ENCODE measurements at regions not wholly inside any gene's neighbourhood (a gene's known extent, or its start where the extent isn't known, plus 50 kb on each side); places are given as distances from the start of the nearest gene placed in this dataset.
"Not testable (repeated sequence)": the region's sequence is repeated elsewhere in the genome, so short reads cannot be mapped to it uniquely, and the experiment has no call there.

DNA sequence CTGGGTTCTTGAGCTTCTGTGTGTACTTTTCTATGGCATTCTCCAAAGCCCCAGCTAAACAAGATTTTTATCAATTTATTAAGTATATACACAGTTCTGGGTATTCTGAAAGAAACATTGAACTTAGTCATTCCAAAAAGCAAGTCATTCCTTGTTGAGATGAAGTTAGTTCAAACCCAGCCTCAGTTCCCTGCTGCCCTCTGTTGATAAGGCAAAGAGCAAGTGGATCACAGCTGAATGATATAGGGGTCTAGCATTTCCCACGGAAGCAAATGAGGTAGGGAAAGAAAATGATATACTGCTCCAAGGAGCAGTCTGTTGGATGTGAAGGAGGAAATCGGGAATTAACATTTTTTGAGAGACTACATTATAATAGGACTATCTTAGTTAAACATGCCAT is 841.8 kb upstream of the TENM4 start:
- no peak for FAIRE-seq

DNA sequence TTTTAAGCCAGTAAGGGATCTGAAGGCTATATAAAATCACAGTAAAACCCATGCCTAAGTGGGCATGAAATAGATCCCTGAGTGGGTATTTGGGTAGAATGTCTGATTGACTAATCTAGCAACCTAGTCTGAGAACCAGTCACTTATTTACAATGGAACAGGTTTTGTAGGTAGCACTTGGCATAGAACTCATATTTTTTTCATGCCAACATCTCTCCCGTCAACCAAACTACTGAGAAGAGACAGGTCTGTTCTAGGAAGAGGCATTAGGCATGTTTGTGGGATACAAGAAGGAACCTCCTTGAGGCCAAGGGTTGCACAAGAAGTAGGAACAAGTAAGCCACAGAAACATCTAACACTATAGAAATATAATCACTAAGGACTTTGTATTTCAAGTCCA is 840.4 kb upstream of the TENM4 start:
- no peak for FAIRE-seq

DNA sequence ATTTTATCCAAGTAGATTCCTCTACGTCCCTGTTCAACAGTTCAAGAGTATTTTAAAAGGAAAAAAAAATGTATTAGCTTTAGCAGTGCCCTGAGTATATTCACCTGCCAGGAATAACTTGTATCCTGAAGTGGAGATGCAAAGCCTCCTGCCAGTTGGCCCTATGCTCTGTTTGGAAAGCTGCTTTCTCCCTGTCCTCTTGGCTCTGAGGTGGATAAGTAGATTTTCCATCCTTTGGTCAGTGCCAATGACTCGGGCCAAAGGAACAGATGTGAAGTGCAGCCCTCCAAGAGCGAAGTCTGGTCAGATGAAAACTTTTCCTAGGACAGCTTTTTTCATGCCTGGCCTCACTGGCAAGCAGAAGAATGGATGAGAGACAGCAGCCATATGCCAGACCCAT is 839.9 kb upstream of the TENM4 start:
- FAIRE-seq = no peak

DNA sequence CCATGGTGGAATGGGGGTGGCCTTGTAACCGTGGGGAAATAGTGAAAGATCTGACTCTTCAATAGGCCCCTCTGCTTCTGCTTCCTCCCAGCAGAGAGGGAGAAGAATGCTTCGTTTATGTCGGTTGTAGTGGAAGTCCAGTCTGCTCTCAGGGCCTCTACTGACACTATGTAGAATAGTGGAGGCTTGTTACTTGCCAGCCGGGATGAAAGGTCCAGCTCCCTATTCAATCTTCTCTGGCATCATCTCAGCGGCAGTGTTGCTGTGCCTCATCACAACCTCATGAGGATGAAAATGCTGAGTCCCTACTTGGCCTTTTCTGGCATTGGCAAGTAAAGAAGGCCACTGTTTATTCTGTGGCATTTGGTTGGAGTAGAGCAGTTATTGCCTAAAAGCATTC is 820.9 kb upstream of the TENM4 start:
- FAIRE-seq = no peak

DNA sequence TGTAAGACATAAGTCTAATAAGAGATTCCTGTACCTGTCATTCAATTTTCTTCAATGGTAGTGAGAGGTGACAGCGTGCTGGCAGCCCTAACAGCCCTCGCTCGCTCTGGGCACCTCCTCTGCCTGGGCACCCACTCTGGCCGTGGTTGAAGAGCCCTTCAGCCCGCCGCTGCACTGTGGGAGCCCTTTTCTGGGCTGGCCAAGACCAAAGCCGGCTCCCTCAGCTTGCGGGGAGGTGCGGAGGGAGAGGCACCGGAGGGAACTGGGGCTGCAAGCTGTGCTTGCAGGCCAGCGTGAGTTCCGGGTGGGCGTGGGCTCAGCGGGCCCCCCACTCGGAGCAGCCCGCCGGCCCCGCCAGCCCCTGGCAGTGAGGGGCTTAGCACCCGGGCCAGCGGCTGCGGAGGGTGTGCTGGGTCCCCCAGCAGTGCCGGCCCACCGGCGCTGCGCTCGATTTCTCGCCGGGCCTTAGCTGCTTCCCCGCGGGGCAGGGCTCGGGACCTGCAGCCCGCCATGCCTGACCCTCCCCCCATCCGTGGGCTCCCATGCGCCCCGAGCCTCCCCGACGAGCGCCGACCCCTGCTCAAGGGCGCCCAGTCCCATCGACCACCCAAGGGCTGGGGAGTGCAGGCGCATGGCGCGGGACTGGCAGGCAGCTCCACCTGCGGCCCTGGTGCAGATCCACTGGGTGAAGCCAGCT is 816.6 kb upstream of the TENM4 start:
- FAIRE-seq = not testable (repeated sequence)

DNA sequence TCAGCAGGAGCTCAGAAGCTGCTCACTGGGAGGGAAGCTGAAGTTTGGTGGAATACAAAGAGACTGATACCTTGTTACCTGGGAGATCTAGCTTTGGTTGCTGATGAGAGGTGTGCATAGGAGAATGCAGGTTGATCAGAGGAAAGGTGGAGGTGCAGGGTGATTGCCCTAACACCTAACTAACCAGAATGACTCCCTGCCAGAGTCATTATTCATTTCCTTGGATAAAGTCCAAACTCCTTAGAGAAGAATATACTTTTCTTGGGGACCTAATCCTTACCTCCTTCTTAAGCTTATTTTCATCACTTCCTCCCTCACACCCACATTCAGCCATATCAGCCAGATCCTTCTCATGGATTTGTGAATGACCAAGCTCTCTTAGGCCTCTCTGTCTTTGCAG is 814.2 kb upstream of the TENM4 start:
- FAIRE-seq = no peak

DNA sequence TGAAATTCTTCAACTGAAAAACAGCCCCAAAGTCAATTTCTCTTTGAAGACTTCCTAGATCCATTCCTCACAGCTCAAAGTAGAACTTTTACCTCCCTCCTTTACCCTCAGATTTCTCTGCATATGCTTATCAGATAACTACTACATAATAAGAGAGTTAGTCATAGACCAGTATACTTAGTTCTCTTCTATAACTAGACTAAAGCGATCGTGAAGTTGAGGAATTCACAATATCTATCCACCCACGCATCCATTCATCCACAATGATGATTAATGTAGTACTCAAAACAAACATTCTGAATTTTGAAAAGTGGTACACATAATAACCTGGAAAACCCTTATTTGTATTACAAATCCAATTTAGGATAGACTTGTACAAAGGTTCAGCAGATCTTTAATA is 800.9 kb upstream of the TENM4 start:
- FAIRE-seq = no peak

DNA sequence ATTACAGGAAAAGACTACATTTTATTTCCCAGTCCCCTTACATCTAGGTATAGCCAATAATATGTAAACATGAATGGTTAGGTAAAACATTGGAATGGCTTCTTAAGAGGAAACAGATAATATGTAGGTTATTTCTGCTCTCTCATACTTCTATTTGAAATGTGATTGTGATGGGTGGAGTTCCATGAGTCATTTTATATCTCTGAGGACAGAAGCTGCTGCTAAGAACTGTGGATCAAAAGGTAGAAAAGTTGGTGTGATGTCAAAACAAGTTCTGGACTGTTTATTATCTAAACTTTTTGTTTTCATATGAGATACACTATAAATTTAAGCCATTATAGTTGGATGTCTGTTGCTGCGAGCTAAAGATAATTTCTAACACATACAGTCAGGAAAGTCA is 799.4 kb upstream of the TENM4 start:
- no peak for FAIRE-seq

DNA sequence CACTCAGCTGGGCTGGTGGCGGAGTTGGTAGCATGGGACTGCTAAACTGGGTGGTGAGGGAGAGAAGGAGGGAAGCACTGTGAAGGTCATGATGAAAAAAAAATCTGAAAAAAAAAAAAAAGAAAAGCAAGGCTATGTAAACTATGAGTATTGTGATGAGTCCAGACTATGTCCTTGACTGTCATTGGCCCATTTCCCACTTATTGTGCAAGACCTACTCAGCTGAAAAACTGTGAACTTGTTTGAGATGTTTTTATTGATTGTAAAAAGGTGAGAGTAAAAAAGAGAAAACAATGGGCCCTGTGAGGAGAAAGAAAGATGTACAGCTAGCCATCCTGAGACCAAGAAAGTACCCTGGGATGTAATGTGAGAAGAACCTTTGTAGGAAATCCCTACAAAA is 798.4 kb upstream of the TENM4 start:
- FAIRE-seq = no peak

DNA sequence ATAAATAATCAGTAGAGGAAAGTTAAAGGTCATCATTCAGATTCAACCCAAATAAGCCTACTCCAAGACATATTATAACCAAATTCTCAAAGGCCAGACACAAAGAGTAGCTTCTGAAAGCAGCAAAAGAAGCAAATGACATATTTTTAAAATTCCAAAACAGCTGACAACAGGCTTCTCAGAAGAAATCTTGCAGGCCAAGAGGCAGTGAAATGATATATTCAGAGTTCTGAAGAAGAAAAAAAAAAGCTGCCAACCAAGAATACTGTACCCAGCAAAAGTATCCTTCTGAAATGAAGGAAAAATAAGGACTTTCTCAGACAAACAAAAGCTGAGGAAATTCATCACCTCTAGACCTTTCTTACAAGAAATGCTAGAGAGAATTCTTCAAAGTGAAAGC is 787.1 kb upstream of the TENM4 start:
- no peak for FAIRE-seq

DNA sequence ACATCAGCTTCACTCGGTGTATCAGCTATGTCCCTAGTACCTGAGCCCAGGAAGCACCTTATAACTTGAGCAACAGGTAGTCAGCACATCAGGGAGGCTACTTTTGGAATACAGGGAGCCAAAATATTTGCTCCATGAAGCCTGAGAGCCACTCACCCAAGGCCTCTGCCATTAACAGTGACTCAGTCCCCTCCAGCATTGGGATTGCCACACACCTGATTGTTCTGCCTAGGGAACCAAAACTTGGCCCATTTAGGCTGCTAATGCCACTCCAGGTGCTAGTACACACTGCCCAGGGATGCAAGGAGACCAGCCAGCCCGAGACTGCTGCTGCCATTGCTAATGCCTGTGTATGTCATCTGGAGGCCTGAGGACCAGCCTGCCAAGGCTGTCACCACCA is 773.6 kb upstream of the TENM4 start:
- FAIRE-seq = no peak

DNA sequence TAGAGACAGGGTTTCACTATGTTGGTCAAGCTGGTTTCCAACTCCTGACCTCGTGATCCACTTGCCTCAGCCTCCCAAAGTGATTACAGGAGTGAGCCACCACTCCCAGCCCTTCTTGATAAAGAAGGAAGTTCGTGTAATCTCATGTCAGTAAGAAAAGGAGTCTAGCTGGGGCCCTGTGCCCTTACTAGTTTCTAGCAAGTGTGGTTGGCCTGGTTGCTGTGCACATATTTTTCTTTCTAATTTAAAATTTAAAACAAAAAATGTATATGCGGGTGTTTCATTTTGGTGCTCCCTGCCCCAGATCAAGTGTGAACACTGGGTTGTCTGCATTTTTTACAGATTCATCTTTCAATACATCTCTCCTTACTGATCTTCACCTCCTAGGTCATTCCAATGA is 770.8 kb upstream of the TENM4 start:
- no peak for FAIRE-seq

DNA sequence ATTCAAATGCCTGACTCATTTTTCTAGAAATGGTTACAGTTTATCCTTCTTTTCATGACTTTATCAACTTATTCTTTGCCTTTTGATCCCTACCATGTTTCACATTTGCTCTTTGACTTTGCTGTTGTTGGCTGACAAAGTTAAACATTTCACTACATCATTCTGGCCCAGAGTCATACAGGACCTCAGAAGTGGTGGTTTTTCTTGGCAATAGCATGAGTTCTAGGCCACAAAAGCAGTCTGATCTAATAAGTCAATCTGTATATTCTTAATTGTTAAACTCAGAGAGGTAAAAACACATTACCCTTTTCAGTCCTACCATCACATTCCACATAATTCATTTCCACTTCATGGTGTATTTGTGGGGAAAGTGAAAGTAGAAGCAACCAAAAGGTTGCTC is 763.2 kb upstream of the TENM4 start:
- no peak for FAIRE-seq

DNA sequence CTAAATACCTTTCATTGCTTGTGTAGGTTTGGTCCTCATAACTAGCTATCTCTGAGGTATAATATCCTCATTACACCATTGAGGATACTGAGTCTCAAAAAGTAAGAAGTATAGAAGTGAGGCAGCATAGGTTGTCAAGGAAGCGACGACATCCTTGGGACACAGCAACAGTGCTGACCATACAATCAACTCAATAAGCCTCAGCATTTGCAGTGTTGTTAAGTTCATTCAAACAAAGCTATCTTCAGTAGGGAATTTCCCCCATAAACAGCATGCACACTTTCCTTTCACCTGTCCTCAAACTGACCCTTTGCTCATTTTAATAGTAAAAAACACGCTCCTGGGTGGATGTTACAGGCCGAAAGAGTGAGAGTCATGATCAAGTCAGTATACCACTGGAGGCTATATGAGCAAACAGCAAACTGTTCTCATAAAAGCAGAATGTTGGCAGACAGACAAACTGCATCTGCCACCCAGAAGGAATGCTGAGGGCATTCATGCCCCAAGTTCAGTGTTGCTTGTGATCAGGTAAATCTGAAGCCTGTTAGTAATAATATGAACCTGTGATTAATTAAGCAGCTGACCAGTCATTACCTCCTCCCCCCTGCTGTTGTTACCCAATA is 756.2 kb upstream of the TENM4 start:
- FAIRE-seq = no peak

DNA sequence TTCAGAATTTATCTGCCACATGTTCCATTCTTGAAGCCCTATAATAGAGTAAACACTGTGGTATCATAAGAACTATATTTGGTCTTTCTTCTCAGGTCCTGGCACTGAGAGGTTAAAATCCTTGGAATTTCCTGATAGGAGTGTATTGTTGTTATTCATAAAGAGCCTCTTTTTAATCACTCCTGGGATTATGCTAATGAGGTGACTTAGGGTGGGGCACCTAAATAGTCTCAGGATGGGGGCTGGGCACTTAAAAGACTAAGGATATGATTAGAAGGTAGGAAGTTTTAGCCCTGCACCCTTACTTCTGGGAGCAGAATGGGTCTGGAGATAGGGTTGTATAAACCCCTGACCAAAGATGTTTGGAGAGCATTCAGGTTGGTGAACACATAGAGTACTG is 755.2 kb upstream of the TENM4 start:
- FAIRE-seq = no peak

DNA sequence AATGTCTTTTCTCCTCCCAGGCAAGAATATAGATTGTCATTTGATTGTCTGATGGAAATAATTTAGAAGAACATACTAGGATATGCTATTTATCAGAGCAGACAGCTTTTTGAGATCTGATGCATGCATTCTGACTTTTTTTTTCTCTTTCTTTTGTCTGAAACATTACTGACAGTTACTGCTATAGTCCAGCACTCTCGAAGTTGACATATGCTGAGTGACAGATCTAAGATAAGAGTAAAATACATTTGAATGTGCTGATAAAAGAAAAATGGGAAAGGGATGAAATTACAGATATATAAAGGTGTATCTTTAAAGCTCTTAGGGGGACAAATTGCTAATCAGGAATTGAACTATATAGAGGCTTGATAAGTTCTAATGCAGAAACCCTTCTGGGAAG is 753.8 kb upstream of the TENM4 start:
- FAIRE-seq = no peak

DNA sequence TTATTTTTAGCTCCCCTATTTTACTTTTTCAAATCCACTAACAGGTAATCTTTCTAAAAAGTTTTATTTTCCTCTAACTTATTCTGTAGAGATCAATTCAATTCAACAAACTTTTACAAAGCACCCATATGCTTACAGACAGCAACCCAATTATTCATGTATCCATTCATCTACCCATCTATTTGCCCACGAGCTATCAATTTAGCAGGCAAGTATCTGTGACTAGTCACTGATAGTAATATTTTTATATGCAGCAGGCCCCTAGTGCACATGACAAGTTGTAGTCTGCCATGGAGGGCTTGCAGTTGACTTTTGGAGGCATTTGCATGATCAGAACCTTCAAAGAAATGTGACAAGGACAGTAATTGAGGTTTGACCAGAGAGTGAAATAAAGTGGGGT is 753.2 kb upstream of the TENM4 start:
- no peak for FAIRE-seq

DNA sequence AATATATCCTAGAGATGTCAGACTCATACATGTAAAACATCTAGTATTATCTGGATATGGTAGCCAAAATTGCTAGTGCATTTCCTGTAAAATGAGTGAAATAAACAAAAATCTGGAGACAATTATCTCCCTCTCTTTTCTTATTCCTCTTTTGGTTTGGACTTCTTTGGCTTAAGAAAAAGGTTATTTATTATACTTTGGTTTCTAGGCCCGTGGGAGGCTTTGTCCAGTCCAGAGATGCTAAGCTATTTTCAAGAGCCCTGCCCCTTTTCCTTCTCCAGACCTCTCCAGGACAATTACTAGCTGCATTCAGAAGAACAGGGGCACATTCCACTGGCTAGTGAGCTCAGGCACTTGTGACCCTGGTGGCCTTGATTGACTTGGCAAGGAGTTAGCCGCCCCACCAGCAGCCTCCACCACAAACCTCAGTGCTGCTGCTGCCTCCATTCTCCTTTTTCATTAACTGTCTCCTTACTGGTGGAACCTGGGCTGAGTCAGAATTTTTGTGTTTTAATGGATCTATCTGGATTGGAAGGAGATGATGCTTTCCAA is 747.3 kb upstream of the TENM4 start:
- FAIRE-seq = no peak

DNA sequence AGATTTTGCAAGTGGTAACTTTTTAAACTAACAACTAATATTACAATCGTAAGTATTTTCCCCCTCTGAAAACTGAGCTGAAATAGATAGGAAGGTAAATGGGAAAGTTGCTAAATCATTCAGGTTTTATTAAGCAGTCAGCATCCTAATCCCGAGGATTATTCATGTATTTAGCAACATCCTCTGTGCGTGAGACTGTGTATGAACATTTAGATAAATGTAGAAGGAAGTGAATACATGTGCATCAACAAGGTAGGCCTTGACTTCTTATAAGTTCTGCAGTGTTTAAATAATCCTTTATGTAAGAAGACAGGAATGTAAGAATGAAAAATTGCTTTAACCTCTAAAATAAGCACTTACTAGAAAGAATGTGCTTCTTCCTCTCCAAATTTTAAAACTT is 745.9 kb upstream of the TENM4 start:
- FAIRE-seq = no peak

DNA sequence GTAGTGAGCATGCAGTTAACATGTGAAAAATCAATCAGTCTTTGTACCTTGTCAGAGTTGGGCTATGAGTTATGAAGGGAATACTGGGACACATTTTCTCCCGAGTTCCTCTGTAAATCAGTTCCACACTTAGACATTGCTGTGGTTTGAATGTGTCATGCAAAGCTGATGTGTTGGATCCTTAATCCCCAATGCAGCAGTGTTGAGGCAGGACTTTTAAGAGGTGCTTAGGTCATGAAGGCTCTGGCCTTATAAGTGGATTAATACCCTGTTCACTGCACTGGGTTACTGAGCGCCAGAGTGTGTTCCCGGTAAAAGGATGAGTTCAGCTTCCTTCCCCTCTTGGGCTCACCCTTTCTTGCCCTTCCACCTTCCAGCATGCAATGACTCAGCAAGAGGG is 742.1 kb upstream of the TENM4 start:
- FAIRE-seq = no peak

DNA sequence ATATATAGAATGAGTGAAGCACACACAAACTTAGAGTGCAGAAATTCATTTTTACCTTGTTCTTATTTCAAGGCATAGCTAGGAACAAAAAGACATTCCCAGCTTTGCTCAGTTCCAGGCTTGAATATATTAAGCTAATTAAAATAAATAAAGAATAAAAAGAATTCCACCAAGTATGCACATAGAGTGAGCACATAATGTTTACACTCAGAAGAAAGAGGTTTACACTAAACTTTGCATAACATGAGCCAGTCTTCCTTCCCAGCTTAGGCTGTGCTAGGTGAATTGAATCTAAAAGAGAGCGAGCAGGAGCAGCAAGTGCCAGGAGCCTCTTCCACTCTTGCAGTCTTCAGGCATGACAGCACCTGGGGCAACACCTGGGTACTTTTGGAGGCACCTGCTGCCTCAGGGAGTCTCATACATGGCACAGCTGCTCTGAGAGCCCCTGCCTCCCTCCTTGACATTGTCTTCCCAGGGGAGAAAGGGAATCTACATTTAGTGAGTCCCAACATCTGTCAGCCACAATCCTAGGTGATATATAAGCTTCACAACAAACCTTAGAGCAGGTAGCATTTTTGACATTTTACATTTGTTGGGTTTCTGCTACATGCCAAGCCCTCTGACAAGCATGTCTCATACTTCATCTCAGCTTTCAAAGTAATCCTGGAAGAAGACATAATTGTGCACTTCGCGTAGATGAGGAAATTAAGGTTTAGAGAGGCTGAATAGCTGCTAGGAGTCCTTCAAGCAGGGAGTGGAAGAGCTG is 732.7 kb upstream of the TENM4 start:
- no peak for FAIRE-seq

DNA sequence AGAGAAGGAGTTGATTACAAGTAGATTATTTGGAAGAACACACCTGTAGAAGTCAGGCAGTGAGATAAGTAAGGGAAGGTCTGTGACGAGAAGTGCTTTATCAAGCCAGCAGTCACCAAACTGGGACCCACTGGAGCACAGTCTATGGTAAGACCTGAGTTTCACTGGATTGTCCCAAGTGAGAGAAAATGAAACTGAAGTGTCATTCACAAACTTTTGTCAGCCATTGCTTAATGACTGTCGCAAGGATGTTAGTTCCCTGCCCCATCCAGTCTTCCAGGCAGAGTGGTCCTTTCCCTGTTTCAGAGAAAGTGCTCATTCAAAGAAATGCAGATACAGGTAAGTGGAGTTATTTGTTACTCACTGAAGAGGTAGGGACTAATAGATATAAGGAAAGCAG is 728.0 kb upstream of the TENM4 start:
- no peak for FAIRE-seq

DNA sequence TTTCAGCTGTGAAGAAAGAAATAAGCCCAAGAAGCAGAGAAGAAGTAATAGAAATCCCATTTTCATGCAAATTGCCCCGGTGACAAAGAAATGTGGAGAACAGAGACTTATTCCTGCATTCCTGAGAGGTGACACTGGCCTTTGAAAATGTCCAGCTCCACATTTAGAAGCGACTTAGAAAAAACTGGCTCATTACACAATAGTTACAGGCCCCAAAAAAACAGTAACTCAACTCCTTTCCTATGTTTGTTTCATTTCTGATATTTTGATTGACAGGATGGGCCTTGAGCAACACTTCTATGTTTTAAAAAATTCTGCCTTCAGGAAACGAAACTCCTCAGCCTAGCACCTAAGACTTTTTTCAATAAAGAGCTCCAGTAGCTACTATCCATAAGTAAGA is 726.9 kb upstream of the TENM4 start:
- FAIRE-seq = no peak

DNA sequence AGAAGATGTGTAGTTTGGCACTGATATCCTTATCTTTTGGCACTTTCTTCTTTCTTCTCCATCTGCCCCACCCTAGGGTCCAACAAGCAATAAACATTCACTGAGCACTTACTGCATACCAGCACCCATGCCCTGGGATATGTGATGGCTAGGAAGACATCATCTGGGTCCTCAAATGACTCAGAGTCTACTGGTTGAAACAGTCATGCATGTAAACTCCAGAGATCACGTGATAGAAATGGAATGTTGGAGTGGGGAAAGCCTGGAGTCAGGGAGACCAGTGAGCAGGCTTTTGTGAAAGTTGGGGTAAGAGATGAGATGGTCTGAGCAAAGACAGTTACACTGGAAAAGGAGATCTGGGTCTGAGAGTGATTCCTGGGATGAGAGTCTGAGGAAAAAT is 724.9 kb upstream of the TENM4 start:
- no peak for FAIRE-seq

Data from TTC549 (cell line).